Pancreas (tissue), 10 donors: ENCODE measurements at regions not wholly inside any gene's neighbourhood (a gene's known extent, or its start where the extent isn't known, plus 50 kb on each side); places are given as distances from the start of the nearest gene placed in this dataset.

ENCODE experiments used
- ATAC-seq, 4 donors: fragments of 200-7000 bp; cut with Tn5 transposase; one replicate each; pipeline versions ENCODE4 v1.8.0 to v1.9.1; 2020; ENCODE audit warnings: mild to moderate bottlenecking in 4 of 4, moderate library complexity in 4 of 4
- DNase-seq, 6 donors: peaks; one replicate each; pipeline ENCODE4 v3.0.0-alpha.2; 2020
- FAIRE-seq: peaks from 2 replicates; lab custom pipeline; 2012; peaks lifted over from hg19 to GRCh38; lab: Jason Lieb, UNC
- H3K27ac ChIP-seq, 4 donors: fragments of 200-600 bp; sonication (generic); 1 replicate in 3 of 4; 2 replicates in 1 of 4; pipeline versions ENCODE4 v1.5.0 to v1.8.0; 2020
- H3K27me3 ChIP-seq, 4 donors: fragments of 200-600 bp; one replicate each; pipeline ENCODE4 v1.8.0; 2021
- H3K36me3 ChIP-seq, 3 donors: fragments of 200-600 bp; sonication (generic) in 1 of 3; one replicate each; pipeline versions ENCODE4 v1.5.0 to v1.8.0; 2020 to 2021
- H3K4me1 ChIP-seq, 3 donors: fragments of 200-600 bp; one replicate each; pipeline ENCODE4 v1.8.0; 2021
- H3K4me3 ChIP-seq, 4 donors: fragments of 200-600 bp; sonication (generic) in 2 of 4; one replicate each; pipeline versions ENCODE4 v1.5.0 to v1.8.0; 2020 to 2021
- H3K9me3 ChIP-seq, 4 donors: fragments of 200-600 bp; one replicate each; pipeline ENCODE4 v1.8.0; 2021
- WGBS, 2 donors: extraction: QIAGEN DNeasy Blood & Tissue Kit; methylation state at CpG; one replicate each; pipeline ENCODE4 v1.1.7; 2013; 5-methylcytosine and 5-hydroxymethylcytosine counted together
- intact Hi-C, 3 donors: fragments of 100-400 bp; cut with DNase I; formaldehyde crosslinking; loops; one replicate each; pipeline versions ENCODE4 v1.11.1 to v1.14.2; 2022
- TF ChIP-seq, protein P1 (sequence below), 4 donors: fragments of 200-600 bp; sonication (generic) in 3 of 4; IDR thresholded peaks; one replicate each; pipeline versions ENCODE4 v1.5.0 to v1.8.0; 2021; ENCODE audit warnings: antibody characterized with exemption in 4 of 4
- donor health status: healthy with polysubstance abuse.
- donor health status: DM: no; HTN: no; CAD: no; lungs with moderate emphysema.
- donor health status: DM: no; HTN: no; CAD: no.
- donor health status: control.
- donor health status: control.
- donor health status: Bipolar disorder and iron deficiency.
- donor health status: DM: yes; HTN: yes; CAD: no.
- donor health status: DM: no; HTN: no; CAD: no.
- donor health status: DM: no; HTN: no; CAD: no.
- donor health status: DM: yes; HTN: yes; CAD: no.

DNA sequence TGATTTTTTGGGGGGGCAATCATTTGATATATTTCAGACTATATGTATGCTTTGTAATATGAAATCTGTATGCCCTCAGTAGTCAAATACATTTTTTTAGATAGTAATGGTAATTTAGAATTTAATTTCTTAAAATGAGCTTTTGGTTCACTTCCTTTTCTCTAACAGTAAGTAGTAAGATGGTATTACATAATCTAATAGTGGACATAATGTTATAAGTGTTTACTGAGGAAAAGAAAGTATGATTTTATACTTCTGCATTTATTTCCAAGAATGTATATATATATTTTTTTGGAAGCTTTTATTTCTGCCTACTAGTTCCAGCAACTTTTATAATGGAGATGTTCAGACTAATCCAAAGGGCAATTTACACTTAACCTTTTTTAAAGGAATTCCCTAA lies 1450.7 kb upstream of the TENM3 start:
- no peak for FAIRE-seq
- DNase-seq = no peak
- intact Hi-C loops = no loop called here
- no peaks in the 10 kb centered on the region for H3K36me3 ChIP-seq
- ATAC-seq = no peak
- no peaks in the 10 kb centered on the region for H3K27me3 ChIP-seq
- H3K9me3 ChIP-seq = no peaks in the 10 kb centered on the region
- H3K4me1 ChIP-seq = no peaks in the 10 kb centered on the region
- TF ChIP-seq, protein P1, sequence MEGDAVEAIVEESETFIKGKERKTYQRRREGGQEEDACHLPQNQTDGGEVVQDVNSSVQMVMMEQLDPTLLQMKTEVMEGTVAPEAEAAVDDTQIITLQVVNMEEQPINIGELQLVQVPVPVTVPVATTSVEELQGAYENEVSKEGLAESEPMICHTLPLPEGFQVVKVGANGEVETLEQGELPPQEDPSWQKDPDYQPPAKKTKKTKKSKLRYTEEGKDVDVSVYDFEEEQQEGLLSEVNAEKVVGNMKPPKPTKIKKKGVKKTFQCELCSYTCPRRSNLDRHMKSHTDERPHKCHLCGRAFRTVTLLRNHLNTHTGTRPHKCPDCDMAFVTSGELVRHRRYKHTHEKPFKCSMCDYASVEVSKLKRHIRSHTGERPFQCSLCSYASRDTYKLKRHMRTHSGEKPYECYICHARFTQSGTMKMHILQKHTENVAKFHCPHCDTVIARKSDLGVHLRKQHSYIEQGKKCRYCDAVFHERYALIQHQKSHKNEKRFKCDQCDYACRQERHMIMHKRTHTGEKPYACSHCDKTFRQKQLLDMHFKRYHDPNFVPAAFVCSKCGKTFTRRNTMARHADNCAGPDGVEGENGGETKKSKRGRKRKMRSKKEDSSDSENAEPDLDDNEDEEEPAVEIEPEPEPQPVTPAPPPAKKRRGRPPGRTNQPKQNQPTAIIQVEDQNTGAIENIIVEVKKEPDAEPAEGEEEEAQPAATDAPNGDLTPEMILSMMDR (IDR thresholded peaks at IDR 0.05) = no peak
- no peak overlapping the region for H3K27ac ChIP-seq
- H3K4me3 ChIP-seq = no peak overlapping the region

DNA sequence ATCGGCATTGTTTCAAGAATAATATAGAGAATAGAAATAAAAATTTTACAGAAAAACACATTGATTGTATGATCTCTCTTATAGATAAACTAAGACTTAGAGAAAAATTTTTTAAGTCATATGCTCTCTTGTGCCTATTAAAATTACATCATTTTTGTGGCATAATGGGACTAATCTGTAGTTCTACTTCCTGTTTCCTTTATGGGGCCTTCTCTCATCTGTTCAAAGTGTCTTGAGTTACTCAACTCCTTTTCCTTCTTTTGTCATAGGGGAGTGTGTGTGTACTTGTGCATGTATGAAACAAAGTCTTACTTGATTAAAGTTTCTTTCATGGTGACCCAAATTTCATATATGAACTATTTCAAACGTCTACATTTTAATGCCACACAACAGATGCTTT lies 1448.9 kb upstream of the TENM3 start:
- no peak for FAIRE-seq

DNA sequence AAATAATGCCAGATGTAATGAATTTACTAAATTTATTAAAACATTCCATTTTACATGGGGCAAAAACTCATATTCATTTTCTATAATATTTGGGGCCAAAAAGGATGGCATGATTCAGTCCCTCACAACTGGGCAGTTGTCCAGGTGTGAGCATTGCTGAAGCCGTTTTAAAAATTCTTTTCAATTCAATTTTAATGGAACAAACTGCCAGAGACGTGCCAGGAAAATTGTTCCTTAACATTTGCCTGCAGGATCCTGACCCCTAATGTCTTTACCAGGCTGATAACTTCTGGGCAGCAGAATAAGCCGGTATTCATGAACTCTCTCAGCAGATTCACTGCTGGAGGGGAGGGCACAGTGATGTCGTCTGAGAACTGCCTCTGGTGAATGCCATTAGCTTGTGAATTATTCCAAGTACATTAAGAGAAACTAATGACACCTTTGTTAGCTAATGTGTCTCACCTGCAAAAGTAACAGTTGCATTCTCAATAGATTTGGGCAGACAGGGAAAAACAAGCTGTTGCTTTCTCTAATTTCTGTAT lies 1445.1 kb upstream of the TENM3 start:
- intact Hi-C loops = no loop called here
- no peak for FAIRE-seq

More for the DNA sequence above, 1448.9 kb upstream of the TENM3 start:
- ATAC-seq = no peak
- no peaks in the 10 kb centered on the region for H3K27me3 ChIP-seq
- no peak overlapping the region for H3K27ac ChIP-seq
- DNase-seq = no peak
- no peaks in the 10 kb centered on the region for H3K36me3 ChIP-seq
- intact Hi-C loops = no loop called here
- no peaks in the 10 kb centered on the region for H3K9me3 ChIP-seq
- 55 to 72% methylated on average over 2 of the region's 2 CpGs for WGBS, 2 donors
- H3K4me3 ChIP-seq = no peak overlapping the region
- TF ChIP-seq, protein P1 (IDR thresholded peaks at IDR 0.05) = no peak
- no peaks in the 10 kb centered on the region for H3K4me1 ChIP-seq

DNA sequence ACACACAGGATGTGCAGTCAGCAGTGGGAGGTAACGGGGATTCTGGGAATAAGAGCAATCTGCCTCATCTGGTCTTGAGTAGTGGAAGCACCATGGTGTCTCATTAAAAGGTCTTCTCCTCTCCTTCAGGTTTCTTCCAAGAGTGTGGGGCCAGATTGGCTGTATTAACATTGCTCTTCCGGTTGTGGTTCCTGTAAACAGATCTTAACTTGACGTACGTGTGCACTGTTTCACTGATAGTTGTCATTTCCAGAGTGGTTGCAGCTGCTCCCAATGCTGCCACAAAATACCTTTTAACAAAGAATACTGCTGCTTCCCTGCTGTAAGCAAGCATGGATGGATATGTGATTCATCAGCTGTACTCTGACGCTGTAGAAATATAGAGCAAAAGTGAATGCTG lies 1443.4 kb upstream of the TENM3 start:
- no peak for ATAC-seq
- intact Hi-C loops = no loop called here
- no peak for FAIRE-seq
- H3K4me3 ChIP-seq = no peak overlapping the region
- no peak for DNase-seq
- no peaks in the 10 kb centered on the region for H3K36me3 ChIP-seq
- H3K27me3 ChIP-seq = no peaks in the 10 kb centered on the region
- 45 to 57% methylated on average over 5 of the region's 5 CpGs for WGBS, 2 donors
- no peaks in the 10 kb centered on the region for H3K4me1 ChIP-seq
- TF ChIP-seq, protein P1 (IDR thresholded peaks at IDR 0.05) = no peak
- no peaks in the 10 kb centered on the region for H3K9me3 ChIP-seq
- no peak overlapping the region for H3K27ac ChIP-seq

More for the DNA sequence above, 1445.1 kb upstream of the TENM3 start:
- ATAC-seq (no peak), DNase-seq (no peak)
- TF ChIP-seq, protein P1 (IDR thresholded peaks at IDR 0.05) = no peak
- H3K27ac ChIP-seq = no peak overlapping the region
- H3K9me3 ChIP-seq = no peaks in the 10 kb centered on the region
- no peaks in the 10 kb centered on the region for H3K36me3 ChIP-seq
- no peaks in the 10 kb centered on the region for H3K27me3 ChIP-seq
- H3K4me3 ChIP-seq = no peak overlapping the region
- WGBS, 2 donors = 26 to 33% methylated on average over 4 of the region's 4 CpGs
- no peaks in the 10 kb centered on the region for H3K4me1 ChIP-seq

DNA sequence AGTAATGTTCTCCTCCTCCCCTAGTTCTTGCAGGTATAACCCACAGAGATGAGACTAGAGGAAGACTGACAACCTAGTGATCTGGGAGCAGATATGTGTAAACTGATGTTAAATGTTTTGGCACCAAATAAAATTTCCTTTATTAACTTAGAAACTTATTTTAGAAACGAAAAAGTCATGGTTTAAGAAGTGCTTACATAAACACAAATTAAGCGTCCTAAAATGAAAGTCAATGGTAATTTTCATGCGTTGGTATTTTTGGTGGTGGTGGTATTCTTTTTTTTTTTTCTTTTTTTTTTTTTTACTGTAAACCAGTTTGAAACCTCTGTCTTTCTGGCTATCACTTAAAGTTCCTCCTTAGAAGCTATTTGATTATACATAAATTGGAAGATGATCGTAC lies 1438.1 kb upstream of the TENM3 start:
- TF ChIP-seq, protein P1 (IDR thresholded peaks at IDR 0.05) = no peak
- H3K36me3 ChIP-seq = no peaks in the 10 kb centered on the region
- no peak overlapping the region for H3K27ac ChIP-seq
- intact Hi-C loops = no loop called here
- no peaks in the 10 kb centered on the region for H3K4me1 ChIP-seq
- DNase-seq (no peak), FAIRE-seq (no peak), ATAC-seq (no peak)
- WGBS, 2 donors = 68 to 84% methylated on average over 4 of the region's 4 CpGs
- no peak overlapping the region for H3K4me3 ChIP-seq
- no peaks in the 10 kb centered on the region for H3K27me3 ChIP-seq
- H3K9me3 ChIP-seq = no peaks in the 10 kb centered on the region
